ENCODE measurements at regions not wholly inside any gene's neighbourhood (a gene's known extent, or its start where the extent isn't known, plus 50 kb on each side); places are given as distances from the start of the nearest gene placed in this dataset.

- WGBS, 2 donors = 71 to 82% methylated on average over 8 of the region's 8 CpGs
- H3K9ac ChIP-seq (ENCODE audit: insufficient read depth in 1 of 2, low read length in 2 of 2) = no peak overlapping the region
- no peak for TF ChIP-seq CTCF (IDR thresholded peaks at IDR 0.05; ENCODE audit: control extremely low read depth, extremely low read depth)
- H3K36me3 ChIP-seq (ENCODE audit: control insufficient read depth in 4 of 4, insufficient read depth in 4 of 4, low read length in 4 of 4) = no peaks in the 10 kb centered on the region
- no peak overlapping the region for H3K4me3 ChIP-seq
- ATAC-seq (ENCODE audit: insufficient read depth, low FRiP score) (no peak), DNase-seq (no peak)
- H3K27me3 ChIP-seq (ENCODE audit: control insufficient read depth in 3 of 3, insufficient read depth in 3 of 3, low read length in 2 of 3) = no peaks in the 10 kb centered on the region
- no peak overlapping the region for H3K27ac ChIP-seq (ENCODE audit: low read depth in 1 of 2, low read length in 1 of 2)
- H3K4me1 ChIP-seq (ENCODE audit: control insufficient read depth in 5 of 5, insufficient read depth in 5 of 5, low read length in 5 of 5) = no peaks in the 10 kb centered on the region
- no peaks in the 10 kb centered on the region for H3K9me3 ChIP-seq (ENCODE audit: control insufficient read depth in 4 of 4, insufficient read depth in 3 of 4, low read length in 3 of 4)
Observed at GRCh38 chr18:67200665-67201064, 315.9 kb downstream of the DSEL start.

GRCh38 chr18:67199993-67200617 is 316.4 kb downstream of the DSEL start:
- Histone ChIP-seq H3K36me3 (ENCODE audit: control insufficient read depth in 4 of 4, insufficient read depth in 4 of 4, low read length in 4 of 4) (no peaks in the 10 kb centered on the region), H3K4me3 (no peak overlapping the region), H3K27me3 (ENCODE audit: control insufficient read depth in 3 of 3, insufficient read depth in 3 of 3, low read length in 2 of 3) (no peaks in the 10 kb centered on the region), H3K9me3 (ENCODE audit: control insufficient read depth in 4 of 4, insufficient read depth in 3 of 4, low read length in 3 of 4) (no peaks in the 10 kb centered on the region), H3K27ac (ENCODE audit: low read depth in 1 of 2, low read length in 1 of 2) (no peak overlapping the region), H3K9ac (ENCODE audit: insufficient read depth in 1 of 2, low read length in 2 of 2) (no peak overlapping the region), H3K4me1 (ENCODE audit: control insufficient read depth in 5 of 5, insufficient read depth in 5 of 5, low read length in 5 of 5) (no peaks in the 10 kb centered on the region)
- peak in 2 of 3 donors; percentile 74 to 80 for DNase-seq
- peak; percentile 77 for ATAC-seq (ENCODE audit: insufficient read depth, low FRiP score)
- WGBS, 2 donors = 41 to 58% methylated on average over 3 of the region's 3 CpGs
- peak; percentile 32 for TF ChIP-seq CTCF (IDR thresholded peaks at IDR 0.05; ENCODE audit: control extremely low read depth, extremely low read depth)

GRCh38 chr18:67194886-67195285 is 321.6 kb downstream of the DSEL start:
- H3K9ac ChIP-seq (ENCODE audit: insufficient read depth in 1 of 2, low read length in 2 of 2) = no peak overlapping the region
- DNase-seq (no peak), ATAC-seq (ENCODE audit: insufficient read depth, low FRiP score) (no peak)
- 26 to 43% methylated on average over 5 of the region's 5 CpGs for WGBS, 2 donors
- no peak overlapping the region for H3K4me3 ChIP-seq
- no peaks in the 10 kb centered on the region for H3K9me3 ChIP-seq (ENCODE audit: control insufficient read depth in 4 of 4, insufficient read depth in 3 of 4, low read length in 3 of 4)
- H3K27ac ChIP-seq (ENCODE audit: low read depth in 1 of 2, low read length in 1 of 2) = no peak overlapping the region
- H3K27me3 ChIP-seq (ENCODE audit: control insufficient read depth in 3 of 3, insufficient read depth in 3 of 3, low read length in 2 of 3) = no peaks in the 10 kb centered on the region
- H3K36me3 ChIP-seq (ENCODE audit: control insufficient read depth in 4 of 4, insufficient read depth in 4 of 4, low read length in 4 of 4) = no peaks in the 10 kb centered on the region
- no peak for TF ChIP-seq CTCF (IDR thresholded peaks at IDR 0.05; ENCODE audit: control extremely low read depth, extremely low read depth)
- no peaks in the 10 kb centered on the region for H3K4me1 ChIP-seq (ENCODE audit: control insufficient read depth in 5 of 5, insufficient read depth in 5 of 5, low read length in 5 of 5)

- H3K4me3 ChIP-seq = no peak overlapping the region
- DNase-seq (no peak), ATAC-seq (ENCODE audit: insufficient read depth, low FRiP score) (no peak)
- no peaks in the 10 kb centered on the region for H3K36me3 ChIP-seq (ENCODE audit: control insufficient read depth in 4 of 4, insufficient read depth in 4 of 4, low read length in 4 of 4)
- WGBS, 2 donors = 62 to 76% methylated on average over 5 of the region's 5 CpGs
- H3K4me1 ChIP-seq (ENCODE audit: control insufficient read depth in 5 of 5, insufficient read depth in 5 of 5, low read length in 5 of 5) = peaks cover 0 to 3% (median 0%) of the 10 kb centered on the region in 5 donors
- no peak for TF ChIP-seq CTCF (IDR thresholded peaks at IDR 0.05; ENCODE audit: control extremely low read depth, extremely low read depth)
- H3K9me3 ChIP-seq (ENCODE audit: control insufficient read depth in 4 of 4, insufficient read depth in 3 of 4, low read length in 3 of 4) = no peaks in the 10 kb centered on the region
- no peaks in the 10 kb centered on the region for H3K27me3 ChIP-seq (ENCODE audit: control insufficient read depth in 3 of 3, insufficient read depth in 3 of 3, low read length in 2 of 3)
- no peak overlapping the region for H3K9ac ChIP-seq (ENCODE audit: insufficient read depth in 1 of 2, low read length in 2 of 2)
- H3K27ac ChIP-seq (ENCODE audit: low read depth in 1 of 2, low read length in 1 of 2) = no peak overlapping the region
Observed at GRCh38 chr18:67192535-67192934, 324.0 kb downstream of the DSEL start.
